ENCODE measurements at regions not wholly inside any gene's neighbourhood (a gene's known extent, or its start where the extent isn't known, plus 50 kb on each side); places are given as distances from the start of the nearest gene placed in this dataset.

GRCh38 chr3:194265996-194266964, 84.8 kb downstream of the CPN2 start:
- DNase-seq (ENCODE audit: low read depth): no peak

- DNase-seq (ENCODE audit: low read depth): no peak
Measured at GRCh38 chr3:194267744-194268653, 83.1 kb downstream of the CPN2 start.

GRCh38 chr3:194268654-194269512, 82.2 kb downstream of the CPN2 start:
- no peak for DNase-seq (ENCODE audit: low read depth)

GRCh38 chr3:194269610-194270145, 81.5 kb downstream of the CPN2 start:
- DNase-seq (ENCODE audit: low read depth): no peak

- no peak for DNase-seq (ENCODE audit: low read depth)
Measured at GRCh38 chr3:194270627-194271459, 80.3 kb downstream of the CPN2 start.

- DNase-seq (ENCODE audit: low read depth): no peak
Measured at GRCh38 chr3:194271460-194272035, 79.6 kb downstream of the CPN2 start.

GRCh38 chr3:194272221-194272620, 78.9 kb downstream of the CPN2 start:
- no peak for DNase-seq (ENCODE audit: low read depth)

- no peak for DNase-seq (ENCODE audit: low read depth)
Measured at GRCh38 chr3:194272861-194273742, 78.0 kb downstream of the CPN2 start.

GRCh38 chr3:194273743-194274310, 77.3 kb downstream of the CPN2 start:
- DNase-seq (ENCODE audit: low read depth): no peak

- DNase-seq (ENCODE audit: low read depth): no peak
Measured at GRCh38 chr3:194274424-194275085, 76.6 kb downstream of the CPN2 start.

GRCh38 chr3:194275291-194275690, 75.8 kb downstream of the CPN2 start:
- no peak for DNase-seq (ENCODE audit: low read depth)

- DNase-seq (ENCODE audit: low read depth): no peak
Measured at GRCh38 chr3:194275721-194276120, 75.4 kb downstream of the CPN2 start.

- DNase-seq (ENCODE audit: low read depth): no peak
Measured at GRCh38 chr3:194276768-194277103, 74.4 kb downstream of the CPN2 start.

- DNase-seq (ENCODE audit: low read depth): no peak
Measured at GRCh38 chr3:194277104-194277785, 73.9 kb downstream of the CPN2 start.

- no peak for DNase-seq (ENCODE audit: low read depth)
Measured at GRCh38 chr3:194277786-194278130, 73.4 kb downstream of the CPN2 start.

GRCh38 chr3:194278186-194278845, 72.8 kb downstream of the CPN2 start:
- no peak for DNase-seq (ENCODE audit: low read depth)

GRCh38 chr3:194279101-194279500, 72.0 kb downstream of the CPN2 start:
- DNase-seq (ENCODE audit: low read depth): no peak

All from stimulated activated CD8-positive, alpha-beta memory T cell treated with anti-CD3 and anti-CD28 coated beads, Interleukin-12 subunit alpha, Interleukin-12 subunit beta, amount 100 ng/mL, for 1 hour (primary cell).